ENCODE measurements at regions not wholly inside any gene's neighbourhood (a gene's known extent, or its start where the extent isn't known, plus 50 kb on each side); places are given as distances from the start of the nearest gene placed in this dataset.
"Not testable (repeated sequence)": the region's sequence is repeated elsewhere in the genome, so short reads cannot be mapped to it uniquely, and the experiment has no call there.

GRCh38 chr2:199042660-199043379 is 414.9 kb downstream of the SATB2 start (continued):
- TF ChIP-seq ZBTB33 (IDR thresholded peaks at IDR 0.05; ENCODE audit: borderline replicate concordance, low read depth), result no peak

GRCh38 chr2:199040522-199040921 is 417.2 kb downstream of the SATB2 start:
- no peak for DNase-seq
- H3K27ac ChIP-seq (ENCODE audit: low read depth in 2 of 2, low read length in 1 of 2), result no peak overlapping the region
- H4K20me1 ChIP-seq (ENCODE audit: insufficient read depth), result no peaks in the 10 kb centered on the region
- H3F3A ChIP-seq (replicated peaks; ENCODE audit: insufficient read depth), result no peaks in the 10 kb centered on the region
- 3% methylated on average over 2 of the region's 2 CpGs for WGBS (ENCODE audit: low lambda C conversion rate)
- no peak overlapping the region for H3K9ac ChIP-seq
- no peaks in the 10 kb centered on the region for H3K9me3 ChIP-seq
- no peaks in the 10 kb centered on the region for H3K4me1 ChIP-seq (ENCODE audit: control insufficient read depth in 1 of 2, insufficient read depth in 2 of 2, low read depth in 1 of 2, low read length in 1 of 2)
- H2AFZ ChIP-seq (ENCODE audit: low read depth), result no peak overlapping the region
- H3K27me3 ChIP-seq (ENCODE audit: insufficient read depth), result no peaks in the 10 kb centered on the region
- CTCF ChIA-PET, result no interaction called here
- no peak overlapping the region for H3K4me2 ChIP-seq
- no peak overlapping the region for H3K4me3 ChIP-seq (ENCODE audit: low read depth in 2 of 2, low read length in 1 of 2)
- POLR2A ChIA-PET, result no interaction called here
- H3K79me2 ChIP-seq (ENCODE audit: insufficient read depth), result no peaks in the 10 kb centered on the region
- no peaks in the 10 kb centered on the region for H3K9me2 ChIP-seq
- TF ChIP-seq CHD2 (IDR thresholded peaks at IDR 0.05; ENCODE audit: low read length, partially characterized antibody) (no peak), GABPA (IDR thresholded peaks at IDR 0.05; ENCODE audit: low read depth) (no peak), TEAD4 (IDR thresholded peaks at IDR 0.05; ENCODE audit: borderline replicate concordance, insufficient read depth) (no peak), FOSL2 (IDR thresholded peaks at IDR 0.05; ENCODE audit: borderline replicate concordance, low read depth) (no peak), CTCF (IDR thresholded peaks at IDR 0.05) (no peak), ZBTB33 (IDR thresholded peaks at IDR 0.05; ENCODE audit: borderline replicate concordance, low read depth) (no peak)
- H3K36me3 ChIP-seq (replicated peaks in 1 of 2; ENCODE audit: control insufficient read depth in 1 of 2, insufficient read depth in 2 of 2, low read length in 1 of 2), result no peaks in the 10 kb centered on the region

- H2AFZ ChIP-seq (ENCODE audit: low read depth); H3K9me3 ChIP-seq; H3K4me1 ChIP-seq (ENCODE audit: control insufficient read depth in 1 of 2, insufficient read depth in 2 of 2, low read depth in 1 of 2, low read length in 1 of 2); CTCF ChIA-PET; H4K20me1 ChIP-seq (ENCODE audit: insufficient read depth); H3K27ac ChIP-seq (ENCODE audit: low read depth in 2 of 2, low read length in 1 of 2); H3K9me2 ChIP-seq; H3K4me2 ChIP-seq; H3K4me3 ChIP-seq (ENCODE audit: low read depth in 2 of 2, low read length in 1 of 2); DNase-seq; POLR2A ChIA-PET; H3K9ac ChIP-seq; H3K27me3 ChIP-seq (ENCODE audit: insufficient read depth); H3F3A ChIP-seq (replicated peaks; ENCODE audit: insufficient read depth); H3K79me2 ChIP-seq (ENCODE audit: insufficient read depth); H3K36me3 ChIP-seq (replicated peaks in 1 of 2; ENCODE audit: control insufficient read depth in 1 of 2, insufficient read depth in 2 of 2, low read length in 1 of 2): not testable (repeated sequence)
- 11% methylated on average over 3 of the region's 3 CpGs for WGBS (ENCODE audit: low lambda C conversion rate)
These were observed 424.0 kb downstream of the SATB2 start for GRCh38 chr2:199033761-199034160.
